Right lobe of liver (tissue), 6 donors: ENCODE measurements at regions not wholly inside any gene's neighbourhood (a gene's known extent, or its start where the extent isn't known, plus 50 kb on each side); places are given as distances from the start of the nearest gene placed in this dataset.

ENCODE experiments used
- ATAC-seq, 4 donors: fragments of 200-7000 bp; cut with Tn5 transposase; one replicate each; pipeline ENCODE4 v1.9.1; 2020; ENCODE audit warnings: mild to moderate bottlenecking in 4 of 4, moderate library complexity in 4 of 4
- DNase-seq, 3 donors: peaks; one replicate each; pipeline ENCODE4 v3.0.0-alpha.2; 2020
- H3K27ac ChIP-seq, 3 donors: fragments of 200-600 bp; one replicate each; pipeline ENCODE4 v1.8.0; 2022
- H3K27me3 ChIP-seq, 2 donors: fragments of 200-600 bp; one replicate each; pipeline ENCODE4 v1.8.0; 2022
- H3K36me3 ChIP-seq, 4 donors: fragments of 200-600 bp; sonication (generic) in 1 of 4; one replicate each; pipeline versions ENCODE4 v1.5.1 to v1.8.0; 2017 to 2022; ENCODE audit warnings: control low read depth in 1 of 4
- H3K4me1 ChIP-seq, 4 donors: fragments of 200-600 bp; sonication (generic) in 1 of 4; one replicate each; pipeline versions ENCODE4 v1.5.1 to v1.8.0; 2017 to 2022; ENCODE audit warnings: control low read depth in 1 of 4
- H3K4me3 ChIP-seq, 3 donors: fragments of 200-600 bp; one replicate each; pipeline ENCODE4 v1.8.0; 2022
- H3K9me3 ChIP-seq, 4 donors: fragments of 200-600 bp; sonication (generic) in 1 of 4; one replicate each; pipeline versions ENCODE4 v1.5.1 to v1.8.0; 2017 to 2022; ENCODE audit warnings: control low read depth in 1 of 4
- CTCF ChIP-seq, 4 donors: fragments of 200-600 bp in 3 of 4; fragments of 450-650 bp in 1 of 4; IDR thresholded peaks; one replicate each; pipeline versions ENCODE4 v1.5.1 to v1.8.0; 2016 to 2022; ENCODE audit warnings: antibody characterized with exemption in 4 of 4, mild to moderate bottlenecking in 2 of 4
- POLR2A ChIP-seq: fragments of 450-650 bp; IDR thresholded peaks from one replicate; pipeline ENCODE4 v1.6.1; 2017; ENCODE audit warnings: antibody characterized with exemption, mild to moderate bottlenecking
- WGBS: methylation state at CpG from one replicate; pipeline ENCODE4 v1.1.6; 2018; ENCODE audit warnings: low coverage, low lambda C conversion rate; ENCODE audit not compliant: insufficient coverage; ENCODE audit errors: missing lambda C conversion rate; 5-methylcytosine and 5-hydroxymethylcytosine counted together
- intact Hi-C, 2 donors: fragments of 100-400 bp; cut with DNase I; formaldehyde crosslinking; loops; one replicate each; pipeline versions ENCODE4 v1.11.2 to v1.14.1; 2022
- donor health status: DM: no; HTN: yes; CAD: no.
- donor health status: DM: no; HTN: no; CAD: no.
- donor health status: DM: no; HTN: no; CAD: no.
- donor health status: DM: no; HTN: yes; CAD: no.
- donor health status: DM: no; HTN: yes; CAD: no.

GRCh38 chr9:85404911-85405565, 336.7 kb downstream of the AGTPBP1 start:
- intact Hi-C loops: no loop called here
- no peak overlapping the region for H3K27ac ChIP-seq
- H3K4me1 ChIP-seq: no peaks in the 10 kb centered on the region
- H3K36me3 ChIP-seq: no peaks in the 10 kb centered on the region
- no peaks in the 10 kb centered on the region for H3K9me3 ChIP-seq
- 75% methylated on average over 3 of the region's 3 CpGs for WGBS
- H3K27me3 ChIP-seq: no peaks in the 10 kb centered on the region
- ATAC-seq: no peak
- DNase-seq: no peak
- H3K4me3 ChIP-seq: no peak overlapping the region
- TF ChIP-seq CTCF (IDR thresholded peaks at IDR 0.05) (no peak), POLR2A (no peak)

- H3K9me3 ChIP-seq: no peaks in the 10 kb centered on the region
- intact Hi-C loops: no loop called here
- no peaks in the 10 kb centered on the region for H3K36me3 ChIP-seq
- 48% methylated on average over 4 of the region's 5 CpGs for WGBS
- ATAC-seq (no peak), DNase-seq (no peak)
- no peaks in the 10 kb centered on the region for H3K4me1 ChIP-seq
- no peak overlapping the region for H3K4me3 ChIP-seq
- no peaks in the 10 kb centered on the region for H3K27me3 ChIP-seq
- no peak overlapping the region for H3K27ac ChIP-seq
- TF ChIP-seq POLR2A (no peak), CTCF (IDR thresholded peaks at IDR 0.05) (no peak)
Measured at GRCh38 chr9:85402551-85402950, 339.2 kb downstream of the AGTPBP1 start.

GRCh38 chr9:85401998-85402397, 339.8 kb downstream of the AGTPBP1 start:
- Histone ChIP-seq H3K27ac (no peak overlapping the region), H3K36me3 (no peaks in the 10 kb centered on the region), H3K9me3 (no peaks in the 10 kb centered on the region), H3K4me1 (no peaks in the 10 kb centered on the region), H3K27me3 (no peaks in the 10 kb centered on the region), H3K4me3 (no peak overlapping the region)
- DNase-seq: no peak
- intact Hi-C loops: no loop called here
- WGBS: 41% methylated on average over 1 of the region's 1 CpG
- TF ChIP-seq POLR2A (no peak), CTCF (IDR thresholded peaks at IDR 0.05) (no peak)
- ATAC-seq: no peak

GRCh38 chr9:85397005-85397404, 344.7 kb downstream of the AGTPBP1 start:
- H3K9me3 ChIP-seq: no peaks in the 10 kb centered on the region
- no peaks in the 10 kb centered on the region for H3K4me1 ChIP-seq
- no peaks in the 10 kb centered on the region for H3K27me3 ChIP-seq
- intact Hi-C loops: no loop called here
- TF ChIP-seq POLR2A: no peak
- no peak for TF ChIP-seq CTCF (IDR thresholded peaks at IDR 0.05)
- 64% methylated on average over 6 of the region's 6 CpGs for WGBS
- no peak overlapping the region for H3K27ac ChIP-seq
- DNase-seq: no peak
- H3K36me3 ChIP-seq: no peaks in the 10 kb centered on the region
- H3K4me3 ChIP-seq: no peak overlapping the region
- ATAC-seq: no peak

- TF ChIP-seq POLR2A: no peak
- TF ChIP-seq CTCF (IDR thresholded peaks at IDR 0.05): no peak
Measured at GRCh38 chr9:85392260-85392659, 349.5 kb downstream of the AGTPBP1 start.

More at GRCh38 chr9:85392260-85392659, 349.5 kb downstream of the AGTPBP1 start:
- Histone ChIP-seq H3K9me3 (no peaks in the 10 kb centered on the region), H3K27ac (no peak overlapping the region), H3K36me3 (no peaks in the 10 kb centered on the region), H3K4me1 (no peaks in the 10 kb centered on the region), H3K27me3 (no peaks in the 10 kb centered on the region), H3K4me3 (no peak overlapping the region)
- intact Hi-C loops: no loop called here
- WGBS: 39% methylated on average over 5 of the region's 5 CpGs
- ATAC-seq: no peak
- DNase-seq: no peak
